ENCODE measurements at regions not wholly inside any gene's neighbourhood (a gene's known extent, or its start where the extent isn't known, plus 50 kb on each side); places are given as distances from the start of the nearest gene placed in this dataset.

DNA sequence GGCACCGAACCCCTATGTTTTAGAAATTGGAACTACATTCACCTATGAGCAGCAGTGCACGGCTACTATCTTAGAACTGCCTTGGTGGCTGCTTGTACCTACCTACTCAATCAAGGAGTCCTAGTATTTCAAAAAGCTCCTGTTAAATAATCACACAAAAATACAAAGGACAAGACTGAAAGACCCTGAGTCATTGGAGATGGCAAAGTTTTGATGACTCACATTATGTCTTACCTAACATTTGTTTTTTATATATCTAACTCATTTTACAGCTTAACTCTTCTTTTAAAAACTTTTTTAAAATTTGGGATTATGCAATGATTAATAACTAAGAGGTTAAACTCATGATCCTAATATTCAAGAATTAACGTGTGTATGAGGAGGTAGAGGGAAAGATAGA lies 1206.0 kb upstream of the TMPRSS15 start:
- DNase-seq (ENCODE audit: low read depth, low spot score) = no peak

- no peak for DNase-seq (ENCODE audit: low read depth, low spot score)
These were observed 1218.4 kb upstream of the TMPRSS15 start for GRCh38 chr21:19621837-19622496.

- DNase-seq (ENCODE audit: low read depth, low spot score) = no peak
These were observed 1237.4 kb upstream of the TMPRSS15 start for GRCh38 chr21:19640964-19641363.

DNA sequence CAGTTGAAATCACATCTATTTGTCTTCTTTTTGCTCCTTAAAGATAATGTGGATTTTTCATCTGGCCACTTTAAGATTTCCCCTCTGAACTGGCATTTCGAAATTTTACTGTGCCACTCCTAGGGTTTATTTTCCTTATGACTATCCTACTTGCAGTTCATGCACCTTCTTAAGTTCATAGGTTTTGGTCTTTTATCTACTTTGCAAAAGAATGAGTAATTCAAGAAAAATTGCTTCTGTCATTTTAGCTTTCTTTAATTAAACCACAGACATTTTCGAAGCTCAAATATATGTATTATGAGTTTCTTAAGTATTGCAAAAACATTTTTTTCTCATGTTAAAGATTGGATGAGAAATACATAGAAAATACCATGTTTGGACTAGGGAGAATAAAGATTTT lies 1244.8 kb upstream of the TMPRSS15 start:
- DNase-seq (ENCODE audit: low read depth, low spot score) = no peak

DNA sequence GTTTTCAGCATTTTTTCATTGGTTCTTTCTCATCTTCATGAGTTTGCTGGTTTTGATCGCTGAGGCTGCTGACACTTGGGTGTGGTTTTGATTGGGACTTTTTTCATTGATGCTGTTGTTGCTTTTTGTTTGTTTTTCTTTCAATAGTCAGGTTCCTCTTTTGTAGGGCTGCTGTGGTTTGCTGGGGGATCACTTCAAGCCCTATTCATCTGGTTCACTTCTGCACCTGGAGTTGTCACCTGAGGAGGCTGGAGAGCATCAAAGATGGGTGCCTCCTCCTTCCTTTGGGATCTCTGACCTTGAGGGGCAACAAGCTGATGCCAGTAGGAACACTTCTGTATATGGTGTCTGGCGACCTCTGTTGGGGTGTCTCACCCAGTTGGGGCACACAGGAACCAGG lies 1279.9 kb upstream of the TMPRSS15 start:
- DNase-seq (ENCODE audit: low read depth, low spot score) = no peak

DNA sequence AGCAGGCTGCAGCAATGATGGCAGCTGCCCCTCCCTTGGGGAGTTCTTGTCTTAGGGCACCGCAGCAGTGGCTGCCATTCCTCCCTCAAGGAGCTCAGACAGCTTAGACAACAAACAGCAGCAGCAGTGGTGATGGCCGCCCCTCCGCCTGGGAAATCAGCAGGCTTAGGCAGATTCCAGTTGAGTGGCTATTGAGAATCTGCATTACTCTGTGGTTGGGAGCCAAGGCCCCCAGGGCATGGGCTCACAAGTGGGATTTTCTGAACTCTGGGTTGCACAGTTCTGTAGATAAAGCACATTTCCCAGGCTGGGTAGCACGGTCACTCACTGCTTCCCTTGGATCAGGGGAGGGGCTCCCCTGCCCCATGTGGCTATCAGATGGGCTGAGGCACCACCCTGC lies 1280.7 kb upstream of the TMPRSS15 start:
- no peak for DNase-seq (ENCODE audit: low read depth, low spot score)

- no peak for DNase-seq (ENCODE audit: low read depth, low spot score)
These were observed 1288.6 kb upstream of the TMPRSS15 start for GRCh38 chr21:19692231-19692630.

DNA sequence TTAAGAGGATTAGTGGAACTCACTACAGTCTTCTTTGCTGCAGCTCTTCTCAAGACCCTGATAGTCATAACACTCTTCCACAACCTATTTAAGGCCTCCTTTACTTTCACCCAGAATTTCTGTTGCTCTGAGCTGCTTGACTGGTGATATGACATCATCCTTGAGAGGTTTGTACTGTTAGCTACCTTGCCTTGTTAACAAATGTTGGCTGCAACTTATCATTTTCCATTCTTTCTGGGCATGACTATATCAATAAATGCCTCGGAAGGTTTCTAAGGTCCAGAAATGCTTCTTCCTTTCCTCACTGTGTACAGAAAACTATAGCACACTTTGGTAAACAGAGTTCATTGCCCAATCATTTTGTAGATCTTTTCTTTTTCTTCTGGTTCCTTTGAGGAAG lies 1292.2 kb upstream of the TMPRSS15 start:
- DNase-seq (ENCODE audit: low read depth, low spot score) = no peak

- DNase-seq (ENCODE audit: low read depth, low spot score) = no peak
These were observed 1296.9 kb upstream of the TMPRSS15 start for GRCh38 chr21:19700476-19700875.

DNA sequence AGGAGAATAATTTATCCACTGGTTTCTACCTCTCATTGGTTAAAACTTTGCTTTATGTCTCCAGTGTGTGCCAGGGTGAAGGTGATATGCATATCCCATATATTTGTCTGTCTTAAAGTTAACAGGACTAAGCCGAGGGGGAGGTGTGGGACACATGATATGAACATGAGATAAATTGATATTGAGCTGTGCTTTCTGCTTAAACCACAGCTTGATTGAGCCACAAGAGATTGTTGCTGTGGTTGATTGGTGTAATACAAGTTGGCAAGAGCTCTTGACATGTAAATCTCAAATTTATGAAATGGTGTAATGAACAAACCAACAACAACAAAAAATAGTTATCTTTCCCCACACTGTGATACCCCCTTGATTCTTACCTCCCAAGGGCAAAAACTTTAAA lies 1295.5 kb upstream of the NCAM2 start:
- no peak for DNase-seq (ENCODE audit: low read depth, low spot score)

DNA sequence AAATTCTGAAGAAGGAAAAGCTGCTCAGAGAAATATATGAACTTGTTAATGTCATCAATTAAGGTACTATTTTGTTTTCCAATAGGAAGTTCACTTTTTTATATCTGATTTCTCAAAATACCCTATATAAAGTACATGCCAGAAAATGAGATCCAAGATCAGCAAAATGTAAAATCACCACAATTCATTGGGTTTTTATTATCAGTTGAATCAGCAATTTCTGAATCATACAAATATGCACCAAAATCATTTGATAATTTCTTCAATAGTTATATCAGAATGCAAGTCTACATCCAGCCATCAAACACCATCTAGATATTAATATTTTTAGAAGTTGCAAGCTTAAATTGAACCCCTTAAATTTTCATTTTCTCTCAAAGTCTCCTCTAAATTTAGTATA lies 1293.4 kb upstream of the NCAM2 start:
- DNase-seq (ENCODE audit: low read depth, low spot score) = no peak

DNA sequence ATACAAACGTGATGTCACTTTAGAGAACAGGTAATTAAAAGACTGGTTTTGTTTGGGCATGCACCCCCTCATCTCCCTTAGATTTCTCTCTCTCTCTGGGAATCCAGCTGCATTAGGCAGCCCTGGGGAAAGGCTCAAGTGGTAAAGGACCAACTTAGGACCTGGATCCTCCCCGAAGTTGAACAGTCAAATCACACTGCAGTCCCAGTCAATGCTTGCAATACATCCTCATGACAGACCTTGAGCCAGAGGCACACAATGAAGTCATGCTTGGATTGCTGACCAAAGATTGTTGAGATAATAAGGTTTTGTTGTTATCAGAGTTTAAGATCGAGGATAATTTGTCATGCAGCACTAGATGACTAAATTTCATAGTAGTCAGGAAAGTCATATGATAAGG lies 1285.8 kb upstream of the NCAM2 start:
- DNase-seq (ENCODE audit: low read depth, low spot score) = no peak

DNA sequence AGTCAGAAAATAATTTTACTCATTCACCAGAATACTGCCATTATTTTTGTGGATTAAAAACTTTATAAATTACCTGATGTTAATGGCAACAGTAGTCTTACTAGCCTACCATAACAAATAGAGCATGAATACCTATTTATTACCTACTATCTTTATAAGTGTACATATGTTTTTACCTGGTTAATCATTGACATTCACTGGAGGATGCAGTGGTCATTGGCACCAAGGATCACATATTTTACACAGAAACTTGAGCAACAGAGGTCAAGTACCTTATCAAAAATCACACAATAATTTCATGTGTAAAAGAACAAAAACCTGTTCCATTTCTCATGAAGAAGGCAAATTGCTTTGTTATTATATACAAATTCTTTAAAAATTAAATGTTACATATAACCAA lies 1284.9 kb upstream of the NCAM2 start:
- no peak for DNase-seq (ENCODE audit: low read depth, low spot score)

DNA sequence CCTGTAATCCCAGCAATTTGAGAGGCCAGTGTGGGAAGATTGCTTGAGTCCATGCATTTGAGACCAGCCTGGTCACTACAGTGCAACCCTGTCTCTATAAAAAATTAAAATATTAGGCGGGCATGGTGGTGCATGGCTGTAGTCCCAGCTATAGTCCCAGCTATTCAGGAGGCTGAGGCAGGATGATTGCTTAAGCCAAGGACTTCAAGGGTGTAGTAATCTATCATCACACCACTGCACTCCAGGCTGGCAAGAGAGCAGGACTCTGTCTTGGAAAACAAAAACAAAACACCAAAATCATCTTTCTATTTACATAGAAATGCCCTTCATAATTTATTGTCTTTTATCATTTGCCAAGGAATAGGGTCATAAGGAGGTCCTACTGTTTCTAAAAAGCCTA lies 1274.1 kb upstream of the NCAM2 start:
- DNase-seq (ENCODE audit: low read depth, low spot score) = no peak

GRCh38 chr21:19731251-19731650 lies 1267.0 kb upstream of the NCAM2 start:
- no peak for DNase-seq (ENCODE audit: low read depth, low spot score)

DNA sequence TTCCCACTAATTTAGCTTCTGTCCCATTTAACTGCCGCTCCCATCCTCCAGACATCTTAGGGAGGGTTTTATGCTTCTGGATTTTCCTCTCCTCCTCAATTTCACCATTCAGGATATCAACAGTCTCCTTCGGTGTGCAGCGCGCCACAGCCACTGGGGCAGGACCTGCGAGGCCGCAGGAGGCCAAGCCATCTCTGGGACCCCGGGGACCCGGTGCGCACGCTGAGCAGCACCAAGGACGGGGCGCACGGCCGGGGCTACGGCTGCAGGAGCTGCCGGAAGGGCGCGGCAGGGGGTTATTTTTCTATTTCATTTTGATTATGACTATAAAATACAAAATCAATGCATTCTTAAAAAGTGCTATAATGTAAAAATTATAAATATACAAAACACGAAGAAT lies 1238.4 kb upstream of the NCAM2 start:
- no peak for DNase-seq (ENCODE audit: low read depth, low spot score)

DNA sequence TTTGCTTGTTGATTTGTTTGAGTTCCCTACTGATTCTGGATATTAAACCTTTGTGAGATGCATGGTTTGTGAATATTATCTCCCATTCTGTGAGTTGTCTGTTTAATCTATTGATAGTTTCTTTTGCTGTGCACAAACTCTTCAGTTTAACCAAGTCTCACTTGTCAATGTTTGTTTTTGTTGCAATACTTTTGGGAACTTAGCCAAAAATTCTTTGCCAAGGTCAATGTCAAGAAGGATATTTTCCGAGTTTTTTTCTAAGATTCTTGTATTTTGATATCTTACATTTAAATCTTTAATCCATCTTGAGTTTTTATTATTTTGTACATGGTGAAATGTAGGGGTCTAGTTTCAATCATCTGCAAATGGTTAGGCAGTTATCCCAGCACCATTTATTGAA lies 1230.7 kb upstream of the NCAM2 start:
- no peak for DNase-seq (ENCODE audit: low read depth, low spot score)

DNA sequence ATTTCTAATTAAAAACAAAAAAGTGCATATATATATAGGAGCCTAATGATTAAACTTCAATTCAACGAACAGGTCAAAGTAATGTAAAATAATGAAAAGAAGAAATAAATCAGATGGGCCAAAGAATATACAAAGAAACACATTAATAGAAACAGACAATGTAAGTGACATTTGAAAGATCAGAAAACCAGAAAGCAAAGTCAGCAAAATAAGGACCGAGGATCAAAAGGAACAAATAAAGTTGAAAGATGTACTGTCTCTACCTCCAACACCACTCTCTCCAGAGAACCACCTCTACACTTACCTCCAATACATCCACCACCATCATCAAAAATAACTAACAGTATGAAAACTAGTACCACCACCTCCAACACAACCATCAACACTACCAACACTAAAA lies 1226.3 kb upstream of the NCAM2 start:
- DNase-seq (ENCODE audit: low read depth, low spot score) = no peak

DNA sequence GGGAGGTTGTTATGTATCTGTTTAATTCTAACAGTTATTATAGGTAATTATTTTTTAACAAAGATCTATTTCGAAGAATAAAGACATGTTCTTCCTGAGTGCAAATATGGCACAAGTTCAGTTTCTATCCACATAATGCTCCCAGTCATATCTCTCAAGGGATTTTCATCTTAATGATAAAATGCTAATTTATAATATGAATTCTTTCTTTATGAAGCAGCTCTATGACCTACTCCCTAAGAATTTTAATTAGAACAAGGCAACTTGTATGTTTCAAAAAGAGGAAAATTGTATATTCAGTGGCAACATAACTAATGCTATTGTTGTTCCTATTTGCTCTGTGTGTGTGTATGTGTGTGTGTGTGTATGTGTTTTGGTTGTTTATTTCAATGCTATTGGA lies 1222.1 kb upstream of the NCAM2 start:
- no peak for DNase-seq (ENCODE audit: low read depth, low spot score)

DNA sequence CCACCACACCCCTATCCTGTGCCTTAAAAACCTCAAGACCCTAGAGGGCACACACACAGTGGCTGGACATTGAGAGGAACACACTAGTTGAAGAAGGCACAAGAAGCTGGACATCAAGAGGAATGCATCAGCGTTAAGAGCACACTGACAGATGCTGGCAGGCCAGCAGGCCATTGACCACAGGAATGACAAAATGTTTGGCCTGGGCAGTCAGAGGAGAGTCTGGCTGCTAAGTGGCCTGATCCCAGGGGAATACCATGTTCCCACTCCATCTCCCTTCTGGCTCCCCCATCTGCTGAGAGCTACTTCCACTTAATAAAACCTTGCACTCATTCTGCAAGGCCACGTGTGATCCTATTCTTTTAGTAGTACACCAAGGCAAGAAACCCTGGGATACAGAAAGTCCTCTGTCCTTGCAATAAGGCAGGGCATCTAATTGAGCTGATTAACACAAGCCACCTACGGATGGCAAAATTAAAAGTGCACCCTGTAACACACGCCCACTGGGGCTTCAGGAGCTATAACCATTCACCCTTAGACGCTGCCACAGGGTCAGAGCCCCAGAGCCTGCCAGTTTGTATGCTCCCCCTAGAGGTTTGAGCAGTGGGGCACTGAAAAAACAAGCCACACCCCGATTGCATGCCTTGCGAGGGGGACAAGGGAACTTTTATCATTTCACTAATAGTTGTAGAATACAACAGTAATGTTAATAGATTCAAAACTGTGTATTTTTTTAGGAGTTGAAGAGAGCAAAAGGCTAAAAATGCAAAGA lies 1216.1 kb upstream of the NCAM2 start:
- DNase-seq (ENCODE audit: low read depth, low spot score) = no peak

- no peak for DNase-seq (ENCODE audit: low read depth, low spot score)
These were observed 1212.3 kb upstream of the NCAM2 start for GRCh38 chr21:19785941-19786340.

GRCh38 chr21:19792004-19792403 lies 1206.2 kb upstream of the NCAM2 start:
- no peak for DNase-seq (ENCODE audit: low read depth, low spot score)

DNA sequence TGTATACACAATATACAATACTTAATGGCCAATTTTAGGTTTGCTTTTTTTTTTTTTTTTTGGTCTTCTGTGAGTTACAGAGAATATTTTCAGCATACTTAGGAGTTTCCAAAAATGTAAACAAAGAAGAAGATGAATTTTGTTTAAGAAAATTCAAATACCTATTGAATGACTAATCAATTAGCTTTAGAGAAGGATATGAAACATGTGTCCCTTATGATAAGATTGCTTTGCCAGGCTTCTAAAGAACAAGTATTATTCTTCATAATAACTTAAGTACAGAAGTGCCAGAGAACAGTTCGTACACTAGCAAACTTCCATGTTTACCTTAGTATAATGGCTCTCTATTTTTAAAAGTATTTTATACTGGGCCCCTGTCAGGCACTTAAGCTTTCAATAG lies 1191.0 kb upstream of the NCAM2 start:
- DNase-seq (ENCODE audit: low read depth, low spot score) = no peak
